ENCODE measurements at regions not wholly inside any gene's neighbourhood (a gene's known extent, or its start where the extent isn't known, plus 50 kb on each side); places are given as distances from the start of the nearest gene placed in this dataset.
"Not testable (repeated sequence)": the region's sequence is repeated elsewhere in the genome, so short reads cannot be mapped to it uniquely, and the experiment has no call there.

DNA sequence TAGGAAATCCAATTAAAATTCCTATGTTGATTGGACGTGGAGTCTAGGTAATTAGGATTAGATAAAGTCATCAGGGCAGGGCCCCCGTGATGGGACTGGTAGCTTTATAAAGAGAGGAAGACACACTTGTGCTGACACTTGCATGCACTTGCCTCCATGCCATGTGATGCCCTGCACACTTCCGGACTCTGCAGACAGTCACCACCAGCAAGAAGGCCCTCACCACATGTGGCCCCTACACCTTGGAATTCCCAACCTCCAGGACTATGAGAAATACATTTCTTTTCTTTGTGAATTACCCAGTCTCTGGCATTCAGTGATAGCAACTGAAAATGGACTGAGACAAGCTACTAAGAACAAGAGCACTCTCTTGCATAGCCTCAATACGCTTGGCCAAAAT, 90.6 kb downstream of the CRYGS start:
- DNase-seq, result no peak

DNA sequence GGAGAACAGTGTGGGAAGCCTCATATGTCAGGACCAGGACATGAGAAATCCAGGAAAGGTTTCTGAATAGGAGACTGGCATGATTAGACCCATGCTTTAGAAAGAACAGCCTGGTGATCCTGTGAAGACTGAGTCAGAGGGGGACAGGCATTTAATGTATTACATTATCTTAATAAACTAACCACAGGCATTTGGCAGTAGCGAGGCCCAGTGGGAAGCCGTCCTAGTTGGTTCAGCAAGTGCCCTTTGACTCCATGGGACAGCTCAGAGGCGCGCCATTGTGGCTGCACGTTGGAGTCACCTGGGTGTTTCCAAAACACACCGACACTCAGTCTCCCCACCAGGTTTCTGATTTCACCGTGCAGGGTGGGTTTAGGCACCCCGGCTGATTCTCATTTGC, 90.5 kb upstream of the DGKG start:
- peak; percentile 89 for DNase-seq

- DNase-seq, result peak; percentile 40
Measured at GRCh38 chr3:186451371-186451770, 89.3 kb upstream of the DGKG start.

DNA sequence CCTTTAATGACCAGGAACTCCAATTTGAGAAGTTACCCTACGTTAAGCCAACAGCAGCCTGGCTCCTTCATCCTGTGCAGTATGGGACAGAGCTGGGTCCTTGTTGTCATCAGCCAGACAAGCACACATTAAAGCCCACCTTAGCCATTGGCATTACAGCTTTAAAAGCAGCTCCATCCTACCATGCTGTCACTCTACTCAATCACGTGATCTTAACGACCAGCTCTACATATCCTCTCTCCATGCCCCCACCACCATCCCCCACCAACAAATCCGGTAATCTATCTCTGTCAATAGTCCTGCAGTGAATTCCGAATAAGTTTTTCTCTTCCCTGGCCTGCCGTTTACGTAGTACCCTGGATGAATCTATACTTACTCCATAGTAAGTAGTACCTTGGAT, 82.9 kb upstream of the DGKG start:
- DNase-seq, result no peak

DNA sequence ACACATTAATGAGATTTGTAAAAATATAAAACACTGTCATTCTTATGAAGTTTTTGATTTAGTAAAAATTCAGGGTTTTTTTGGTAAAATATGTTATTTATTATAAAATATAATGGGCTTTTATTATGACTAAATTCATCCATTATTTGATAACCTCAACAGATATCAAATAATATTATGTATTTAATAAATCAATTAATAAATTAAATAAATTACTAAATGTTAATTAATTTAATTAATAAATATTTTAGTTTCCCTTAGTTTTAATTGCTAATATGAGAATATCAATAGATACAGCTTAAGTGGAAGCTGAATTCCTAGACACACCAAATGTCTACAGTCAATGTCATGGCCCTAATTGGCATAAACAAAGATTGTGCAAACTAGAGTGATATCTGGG, 82.3 kb upstream of the DGKG start:
- DNase-seq, result no peak

GRCh38 chr3:186442979-186443378, 80.9 kb upstream of the DGKG start:
- not testable (repeated sequence) for DNase-seq

DNA sequence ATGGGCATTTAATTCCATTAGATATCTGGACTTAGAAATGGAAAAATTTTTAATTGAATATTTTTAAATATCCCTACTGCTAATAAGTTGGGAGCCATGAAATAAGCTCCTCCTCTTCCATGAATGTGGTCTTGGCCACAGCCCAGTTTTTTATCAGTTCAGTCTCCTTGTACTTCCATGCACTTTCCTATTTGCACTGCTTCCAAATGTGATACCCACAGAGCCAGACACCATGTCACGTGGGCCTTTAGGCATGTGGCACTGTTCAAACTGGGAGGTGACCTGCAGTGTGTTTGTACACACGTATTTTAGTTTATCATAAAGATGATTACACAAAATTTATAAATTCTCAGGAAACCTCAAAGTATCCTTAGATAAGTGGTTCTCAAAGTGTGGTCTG, 80.1 kb upstream of the DGKG start:
- no peak for DNase-seq

DNA sequence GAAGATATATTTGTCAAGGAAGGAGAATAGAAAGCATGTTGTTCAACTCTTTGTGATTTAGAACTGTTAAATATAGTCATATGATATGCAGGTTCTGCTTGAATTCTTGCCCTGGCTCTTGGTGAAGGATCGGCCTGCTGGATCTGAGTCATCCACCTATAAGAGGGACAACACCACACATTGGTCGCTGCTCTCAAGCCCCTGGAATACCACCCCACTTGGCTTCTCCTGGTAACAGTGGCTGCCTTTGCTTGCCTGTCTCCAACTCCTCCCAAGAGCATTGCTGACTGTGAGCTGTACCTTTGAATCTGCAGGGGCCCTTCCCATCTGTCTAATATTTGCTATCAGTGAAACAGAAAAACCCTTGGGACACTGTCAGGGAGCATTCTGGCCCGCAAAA, 78.9 kb upstream of the DGKG start:
- DNase-seq, result no peak

DNA sequence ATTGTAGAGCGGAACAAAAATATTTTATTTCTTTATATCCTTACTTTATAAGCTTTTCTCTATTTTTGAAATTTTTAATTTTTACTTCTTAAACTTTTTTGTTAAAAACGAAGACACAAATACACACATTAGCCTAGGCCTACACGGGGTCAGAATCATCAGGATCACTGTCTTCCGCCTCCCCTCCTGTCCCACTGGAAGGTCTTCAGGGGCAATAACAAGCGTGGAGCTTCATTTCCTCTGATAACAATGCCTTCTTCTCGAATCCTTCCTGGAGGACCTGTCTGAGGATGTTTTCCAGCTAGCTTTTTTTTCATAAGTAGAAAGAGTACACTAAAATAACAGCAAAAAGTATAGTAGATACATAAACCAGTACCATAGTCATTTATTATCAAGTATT, 77.7 kb upstream of the DGKG start:
- no peak for DNase-seq

GRCh38 chr3:186435332-186435731, 73.3 kb upstream of the DGKG start:
- DNase-seq, result not testable (repeated sequence)

- DNase-seq, result no peak
Measured at GRCh38 chr3:186432944-186433732, 71.1 kb upstream of the DGKG start.

DNA sequence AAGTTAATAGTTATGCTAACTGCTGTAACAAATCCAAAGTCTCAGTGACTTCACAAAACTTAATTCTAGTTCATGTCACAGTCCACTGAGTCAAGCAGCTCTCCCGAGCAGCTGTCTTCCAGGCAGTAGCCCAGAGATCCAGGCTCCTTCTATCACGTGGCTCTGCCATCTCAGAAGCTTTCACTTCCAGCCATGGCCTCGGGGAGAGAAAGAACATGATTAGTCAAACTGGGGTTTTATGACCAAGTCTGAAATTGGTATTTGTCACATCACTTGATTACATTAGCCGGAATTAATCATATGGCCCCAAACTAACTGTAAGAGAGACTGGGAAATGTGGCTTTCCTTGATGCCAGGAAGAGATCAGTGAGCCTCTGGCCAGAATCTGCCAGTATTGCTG, 70.2 kb upstream of the DGKG start:
- DNase-seq, result peak; percentile 80

- DNase-seq, result no peak
Measured at GRCh38 chr3:186427627-186428281, 65.7 kb upstream of the DGKG start.

DNA sequence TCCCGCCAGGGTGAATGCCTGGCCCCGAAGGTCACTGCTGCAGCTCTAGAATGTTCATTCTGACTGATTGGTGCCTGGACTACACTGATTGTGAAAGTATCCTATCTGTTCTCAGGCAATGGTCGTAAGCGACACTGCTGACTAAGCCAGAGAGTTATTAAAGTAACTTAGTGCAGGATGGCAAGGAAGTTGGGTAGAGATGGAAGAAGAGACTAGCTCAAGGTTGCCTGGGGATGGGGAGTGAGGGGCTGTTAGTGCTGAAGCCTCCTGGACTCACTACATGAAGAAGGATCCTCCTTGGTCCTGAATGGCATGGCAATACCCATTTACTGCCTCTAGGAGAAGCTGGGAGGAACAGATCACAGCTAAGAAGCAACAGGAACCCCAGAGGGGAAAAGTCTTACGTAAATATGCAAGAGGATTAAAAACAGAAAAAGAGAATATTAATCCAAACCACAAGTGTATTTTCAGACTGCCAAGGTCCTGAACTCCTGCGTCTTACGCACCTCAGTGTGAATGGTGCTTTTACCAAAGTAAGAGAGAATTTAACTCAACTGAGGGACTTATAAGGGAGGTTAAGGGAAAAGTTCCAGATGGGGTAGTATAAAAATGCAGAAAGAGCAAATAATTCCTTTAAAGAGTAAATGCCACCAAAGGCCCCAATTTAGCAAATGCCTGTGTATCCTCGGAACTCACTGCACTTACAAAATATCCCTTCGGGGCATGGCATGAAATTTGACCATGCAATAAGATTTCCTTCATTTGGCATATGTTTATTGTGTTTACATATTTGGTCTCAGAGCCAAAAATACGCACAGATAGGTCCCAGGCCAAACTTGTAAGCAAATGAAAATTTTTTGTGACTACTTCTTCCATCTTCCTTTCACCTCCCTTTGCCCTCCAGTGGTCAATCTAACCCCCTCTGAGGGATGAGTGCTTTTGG, 64.0 kb upstream of the DGKG start:
- peak; percentile 65 for DNase-seq

DNA sequence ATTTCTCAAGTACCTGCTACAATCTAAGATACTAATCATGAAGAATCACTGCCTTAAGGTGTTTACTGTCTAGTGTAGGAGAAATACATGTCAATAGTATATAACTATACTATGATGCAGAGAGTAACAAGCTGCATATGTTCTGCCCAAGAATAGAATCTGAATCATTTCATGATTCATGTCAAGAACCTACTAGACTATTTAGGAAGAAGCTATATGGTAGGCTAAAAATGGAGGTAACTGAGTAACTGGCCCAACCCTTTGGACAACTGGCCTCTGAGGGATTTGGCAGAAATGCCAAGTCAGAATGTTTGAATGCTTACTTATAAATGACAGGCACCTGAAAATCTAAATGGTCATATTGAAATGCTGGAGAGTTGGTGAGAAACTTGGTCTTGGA, 59.9 kb upstream of the DGKG start:
- DNase-seq, result no peak

GRCh38 chr3:186418671-186419145, 56.7 kb upstream of the DGKG start:
- no peak for DNase-seq

GRCh38 chr3:186417791-186418190, 55.8 kb upstream of the DGKG start:
- DNase-seq, result peak; percentile 91

- DNase-seq, result peak; percentile 78
Measured at GRCh38 chr3:186414735-186415419, 52.8 kb upstream of the DGKG start.

DNA sequence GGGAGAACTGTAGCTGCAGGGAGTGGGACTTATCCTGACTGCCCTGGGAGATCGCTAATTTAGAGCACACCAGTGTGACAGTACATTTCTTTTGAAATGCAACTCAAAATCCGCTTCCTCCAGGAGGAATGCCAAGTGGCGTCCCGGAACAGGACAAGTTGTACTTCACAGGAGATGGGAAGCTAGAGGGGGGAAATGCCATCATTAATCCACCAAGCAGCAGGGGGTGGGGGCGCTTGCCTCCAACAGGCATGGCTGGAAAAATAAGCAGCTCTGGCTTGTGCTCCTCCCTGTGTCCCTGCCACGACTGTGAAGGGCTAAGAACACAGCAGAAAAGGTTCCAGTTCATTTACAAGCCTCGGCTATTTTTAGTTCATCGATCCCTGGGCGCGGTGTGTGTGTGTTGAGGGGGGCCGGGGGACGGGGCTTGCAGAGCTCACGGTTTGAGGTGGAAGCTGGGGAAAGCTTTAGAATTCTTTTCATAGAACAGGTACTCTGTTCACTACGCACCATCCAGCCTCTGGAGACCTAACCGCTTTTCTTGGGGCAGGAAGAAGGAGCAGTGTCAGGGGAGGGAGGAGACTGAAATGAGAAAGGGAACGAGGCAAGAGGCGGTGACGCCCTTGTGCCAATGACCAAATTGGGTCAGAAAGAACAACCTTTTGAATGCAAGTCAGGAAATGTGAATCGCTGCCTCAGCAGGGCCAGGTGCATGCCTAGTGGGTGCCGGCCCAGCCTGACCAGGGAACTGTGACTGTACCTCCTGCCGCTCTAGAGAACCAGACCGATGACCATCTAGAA, 51.8 kb upstream of the DGKG start:
- DNase-seq, result peak; percentile 11

- no peak for DNase-seq
Measured at GRCh38 chr3:186411994-186412393, 50.0 kb upstream of the DGKG start.
